ENCODE measurements at regions not wholly inside any gene's neighbourhood (a gene's known extent, or its start where the extent isn't known, plus 50 kb on each side); places are given as distances from the start of the nearest gene placed in this dataset.

DNA sequence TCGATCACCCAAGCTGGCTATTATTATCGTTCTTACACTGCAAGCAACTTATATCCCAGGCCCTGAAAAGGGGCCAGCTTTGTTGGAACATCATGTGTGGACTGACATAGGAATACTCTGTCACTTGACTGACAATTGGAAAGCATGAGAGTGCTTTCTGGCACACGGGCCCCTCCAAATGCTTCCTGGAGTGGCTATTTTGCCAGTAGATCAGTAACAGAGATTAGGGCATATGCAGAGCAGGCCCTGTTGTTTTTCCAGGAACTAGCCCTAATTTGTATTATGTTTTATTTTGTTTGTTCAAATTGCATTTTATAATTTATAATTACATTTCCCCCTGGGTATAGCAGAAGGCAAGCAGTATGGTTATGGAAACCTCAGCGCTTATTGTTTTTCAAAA is 170.1 kb upstream of the FRMD6 start:
- TF ChIP-seq, protein P1, sequence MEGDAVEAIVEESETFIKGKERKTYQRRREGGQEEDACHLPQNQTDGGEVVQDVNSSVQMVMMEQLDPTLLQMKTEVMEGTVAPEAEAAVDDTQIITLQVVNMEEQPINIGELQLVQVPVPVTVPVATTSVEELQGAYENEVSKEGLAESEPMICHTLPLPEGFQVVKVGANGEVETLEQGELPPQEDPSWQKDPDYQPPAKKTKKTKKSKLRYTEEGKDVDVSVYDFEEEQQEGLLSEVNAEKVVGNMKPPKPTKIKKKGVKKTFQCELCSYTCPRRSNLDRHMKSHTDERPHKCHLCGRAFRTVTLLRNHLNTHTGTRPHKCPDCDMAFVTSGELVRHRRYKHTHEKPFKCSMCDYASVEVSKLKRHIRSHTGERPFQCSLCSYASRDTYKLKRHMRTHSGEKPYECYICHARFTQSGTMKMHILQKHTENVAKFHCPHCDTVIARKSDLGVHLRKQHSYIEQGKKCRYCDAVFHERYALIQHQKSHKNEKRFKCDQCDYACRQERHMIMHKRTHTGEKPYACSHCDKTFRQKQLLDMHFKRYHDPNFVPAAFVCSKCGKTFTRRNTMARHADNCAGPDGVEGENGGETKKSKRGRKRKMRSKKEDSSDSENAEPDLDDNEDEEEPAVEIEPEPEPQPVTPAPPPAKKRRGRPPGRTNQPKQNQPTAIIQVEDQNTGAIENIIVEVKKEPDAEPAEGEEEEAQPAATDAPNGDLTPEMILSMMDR (IDR thresholded peaks at IDR 0.05; ENCODE audit: borderline replicate concordance, insufficient read depth, low read depth, low read length), result no peak
- H3K4me3 ChIP-seq (ENCODE audit: low read depth, low read length), result no peak overlapping the region

DNA sequence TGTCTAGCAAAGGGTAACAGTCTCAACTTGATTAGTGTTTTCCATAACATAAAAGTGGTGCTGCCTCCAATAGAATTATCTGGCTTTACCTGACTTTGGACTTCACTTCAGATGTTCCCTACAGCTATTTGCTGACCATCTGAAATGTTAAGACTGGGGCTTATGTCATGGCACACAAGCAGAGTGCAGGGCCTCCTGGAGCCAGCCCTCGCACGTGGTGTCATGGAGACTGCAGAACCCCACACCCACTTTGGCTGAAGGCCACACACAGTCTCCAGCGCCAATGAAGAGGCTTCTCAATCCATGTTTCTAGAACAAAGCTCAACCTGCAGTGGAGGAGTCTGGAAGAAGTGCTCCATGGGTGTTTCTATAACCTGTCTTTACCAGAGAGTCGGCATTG is 169.6 kb upstream of the FRMD6 start:
- H3K4me3 ChIP-seq (ENCODE audit: low read depth, low read length), result no peak overlapping the region
- TF ChIP-seq, protein P1 (IDR thresholded peaks at IDR 0.05; ENCODE audit: borderline replicate concordance, insufficient read depth, low read depth, low read length), result no peak

DNA sequence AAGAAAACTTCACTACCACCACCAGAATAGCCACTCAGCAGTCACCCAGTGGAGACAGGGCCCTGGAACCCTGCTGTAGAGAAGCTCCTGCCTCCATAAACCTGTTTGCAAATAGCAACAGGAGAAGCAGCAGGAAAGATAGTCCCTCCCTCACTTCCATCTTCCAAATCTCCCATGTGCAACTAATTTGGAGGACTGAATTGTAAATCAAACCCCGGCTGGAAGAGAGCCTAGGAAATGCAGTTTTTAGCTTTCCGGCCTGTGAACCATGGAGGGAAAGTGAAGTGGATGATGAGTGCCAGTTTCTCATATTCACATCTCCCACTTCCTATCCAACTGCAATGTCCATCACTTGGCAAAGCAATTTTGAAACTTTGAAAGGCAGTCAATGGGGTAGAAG is 167.2 kb upstream of the FRMD6 start:
- TF ChIP-seq, protein P1 (IDR thresholded peaks at IDR 0.05; ENCODE audit: borderline replicate concordance, insufficient read depth, low read depth, low read length), result no peak
- no peak overlapping the region for H3K4me3 ChIP-seq (ENCODE audit: low read depth, low read length)

DNA sequence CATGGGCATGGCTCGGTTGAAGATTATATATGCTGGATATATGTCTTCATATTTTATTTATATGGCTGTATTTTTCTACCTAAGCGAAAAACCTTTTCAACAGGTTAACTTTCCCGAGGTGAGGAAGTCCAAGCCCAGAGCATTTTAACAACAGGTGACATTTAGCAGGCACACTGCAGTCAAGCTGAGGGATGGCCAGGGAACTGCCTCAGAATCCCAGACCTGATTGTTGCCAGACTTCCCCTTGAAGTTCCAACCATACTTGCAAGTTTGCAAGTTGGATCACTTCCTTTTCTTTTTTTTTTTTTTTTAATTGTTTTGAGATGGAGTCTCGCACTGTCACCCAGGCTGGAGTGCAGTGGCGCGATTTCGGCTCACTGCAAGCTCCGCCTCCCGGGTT is 166.0 kb upstream of the FRMD6 start:
- TF ChIP-seq, protein P1 (IDR thresholded peaks at IDR 0.05; ENCODE audit: borderline replicate concordance, insufficient read depth, low read depth, low read length), result no peak
- H3K4me3 ChIP-seq (ENCODE audit: low read depth, low read length), result no peak overlapping the region

DNA sequence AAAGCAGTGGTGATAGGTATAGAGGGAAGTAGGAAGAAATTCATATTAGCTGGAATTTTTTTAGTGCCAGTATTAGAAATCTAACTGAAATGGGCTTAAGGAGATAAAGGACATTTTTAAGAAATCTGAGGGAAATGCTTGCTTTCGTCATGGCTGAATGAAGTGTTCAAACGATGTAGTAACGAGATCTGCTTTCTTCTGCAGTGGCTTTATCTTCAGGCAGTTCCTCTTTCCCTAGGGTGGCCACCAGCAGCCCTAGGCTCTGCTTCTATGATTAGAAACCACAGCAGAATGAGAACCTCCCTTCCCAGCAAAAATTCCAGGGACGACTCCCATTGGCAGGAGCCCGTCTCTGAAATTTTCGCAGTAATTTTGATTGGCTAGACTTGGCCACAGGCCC is 163.9 kb upstream of the FRMD6 start:
- no peak overlapping the region for H3K4me3 ChIP-seq (ENCODE audit: low read depth, low read length)
- TF ChIP-seq, protein P1 (IDR thresholded peaks at IDR 0.05; ENCODE audit: borderline replicate concordance, insufficient read depth, low read depth, low read length), result no peak

DNA sequence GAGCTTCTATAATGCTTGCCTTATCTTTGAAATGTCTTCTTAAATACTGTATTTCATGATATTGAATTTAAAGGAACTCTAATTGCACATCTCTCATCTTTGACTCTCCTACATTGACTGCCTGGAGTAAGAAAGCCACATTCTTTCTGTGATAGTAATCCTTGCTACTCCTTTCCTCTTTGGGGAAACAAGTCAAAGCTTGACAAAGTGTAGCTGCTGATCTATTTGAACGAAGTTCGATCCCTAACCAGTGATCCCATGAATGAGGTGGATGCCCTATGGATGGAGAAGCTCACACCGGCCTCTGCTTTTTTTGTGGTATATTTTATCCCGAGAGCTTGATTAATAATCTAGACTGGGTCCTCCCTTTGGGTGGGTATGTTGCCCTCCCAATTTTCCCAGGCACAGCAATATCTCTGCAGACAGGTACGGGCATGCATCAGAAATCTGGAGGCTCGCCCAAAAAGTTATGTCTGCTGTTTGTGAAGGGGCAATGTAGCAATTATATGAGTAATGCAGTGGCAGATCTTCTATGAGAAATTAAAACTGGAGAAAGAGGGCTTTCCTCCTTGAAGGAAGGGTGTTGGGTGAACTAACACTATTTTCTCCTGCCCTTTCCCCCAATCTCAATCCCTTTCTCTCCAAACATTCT is 163.0 kb upstream of the FRMD6 start:
- TF ChIP-seq, protein P1 (IDR thresholded peaks at IDR 0.05; ENCODE audit: borderline replicate concordance, insufficient read depth, low read depth, low read length), result no peak

DNA sequence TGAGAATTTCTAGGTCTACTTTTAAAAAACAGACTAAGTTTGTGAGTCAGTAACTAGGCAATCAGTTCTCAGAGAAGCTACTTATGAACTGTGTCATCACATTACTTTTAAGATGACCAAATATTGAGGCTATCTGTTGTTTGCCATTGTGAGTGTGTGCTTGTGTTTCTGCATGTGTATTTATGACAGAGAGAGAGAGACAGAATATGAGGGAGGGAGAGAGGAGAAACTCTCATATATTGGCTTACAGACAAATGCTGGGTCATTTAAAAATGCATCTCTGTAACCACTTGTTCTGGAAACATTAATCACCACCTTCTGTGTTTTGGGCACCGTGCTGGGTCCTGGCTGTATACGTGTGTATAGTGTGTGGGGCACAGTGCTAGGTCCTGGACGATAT is 161.5 kb upstream of the FRMD6 start:
- no peak overlapping the region for H3K4me3 ChIP-seq (ENCODE audit: low read depth, low read length)
- TF ChIP-seq, protein P1 (IDR thresholded peaks at IDR 0.05; ENCODE audit: borderline replicate concordance, insufficient read depth, low read depth, low read length), result no peak

More for the DNA sequence above, 163.0 kb upstream of the FRMD6 start:
- no peak overlapping the region for H3K4me3 ChIP-seq (ENCODE audit: low read depth, low read length)

Data from GM12875 (cell line).